SK-N-DZ (cell line): ENCODE measurements at regions not wholly inside any gene's neighbourhood (a gene's known extent, or its start where the extent isn't known, plus 50 kb on each side); places are given as distances from the start of the nearest gene placed in this dataset.

Source experiments
- DNase-seq: peaks from one replicate; pipeline ENCODE4 v3.0.0-alpha.2; 2015; ENCODE audit warnings: low spot score

- peak; percentile 25 for DNase-seq
Measured at GRCh38 chr20:40738976-40739375, 49.9 kb upstream of the MAFB start.

- DNase-seq, result no peak
Measured at GRCh38 chr20:40739841-40740240, 50.8 kb upstream of the MAFB start.

- peak; percentile 65 for DNase-seq
Measured at GRCh38 chr20:40741507-40742106, 52.6 kb upstream of the MAFB start.

GRCh38 chr20:40743141-40743775 lies 54.2 kb upstream of the MAFB start:
- no peak for DNase-seq

GRCh38 chr20:40744072-40744817 lies 55.2 kb upstream of the MAFB start:
- DNase-seq, result no peak

- DNase-seq, result no peak
Measured at GRCh38 chr20:40744818-40745175, 55.8 kb upstream of the MAFB start.

- DNase-seq, result no peak
Measured at GRCh38 chr20:40746251-40746650, 57.2 kb upstream of the MAFB start.

GRCh38 chr20:40748182-40748581 lies 59.1 kb upstream of the MAFB start:
- no peak for DNase-seq

GRCh38 chr20:40749985-40750506 lies 61.0 kb upstream of the MAFB start:
- no peak for DNase-seq

- no peak for DNase-seq
Measured at GRCh38 chr20:40750541-40751035, 61.6 kb upstream of the MAFB start.

- no peak for DNase-seq
Measured at GRCh38 chr20:40753472-40753871, 64.4 kb upstream of the MAFB start.

GRCh38 chr20:40754339-40754943 lies 65.4 kb upstream of the MAFB start:
- no peak for DNase-seq

GRCh38 chr20:40757087-40757486 lies 68.1 kb upstream of the MAFB start:
- DNase-seq, result no peak

GRCh38 chr20:40758790-40759189 lies 69.8 kb upstream of the MAFB start:
- no peak for DNase-seq

- no peak for DNase-seq
Measured at GRCh38 chr20:40760399-40760798, 71.4 kb upstream of the MAFB start.

- DNase-seq, result no peak
Measured at GRCh38 chr20:40763646-40764295, 74.7 kb upstream of the MAFB start.

GRCh38 chr20:40765814-40766480 lies 76.9 kb upstream of the MAFB start:
- DNase-seq, result no peak

GRCh38 chr20:40766790-40767614 lies 78.0 kb upstream of the MAFB start:
- no peak for DNase-seq

- no peak for DNase-seq
Measured at GRCh38 chr20:40767615-40767924, 78.5 kb upstream of the MAFB start.

- no peak for DNase-seq
Measured at GRCh38 chr20:40768105-40768504, 79.1 kb upstream of the MAFB start.
